H9 (cell line): ENCODE measurements at regions not wholly inside any gene's neighbourhood (a gene's known extent, or its start where the extent isn't known, plus 50 kb on each side); places are given as distances from the start of the nearest gene placed in this dataset.

Experiments used
- DNase-seq: peaks from one replicate; pipeline ENCODE4 v3.0.0-alpha.2; 2017
- H2AFZ ChIP-seq: one replicate; pipeline ENCODE4 v1.6.1; 2013; ENCODE audit warnings: mild to moderate bottlenecking, low read length, control low read depth, moderate library complexity
- H2AK5ac ChIP-seq: 2 replicates; pipeline ENCODE4 v1.6.1; 2013; ENCODE audit warnings: low read length, control low read depth, mixed read lengths; ENCODE audit not compliant: insufficient read length
- H2BK120ac ChIP-seq: one replicate; pipeline ENCODE4 v1.6.1; 2013; ENCODE audit warnings: low read depth, mild to moderate bottlenecking, low read length, control low read depth, inconsistent platforms; ENCODE audit not compliant: poor library complexity, severe bottlenecking
- H2BK12ac ChIP-seq: 2 replicates; pipeline ENCODE4 v1.6.1; 2013; ENCODE audit warnings: low read length, control low read depth, mixed read lengths, low read depth; ENCODE audit not compliant: insufficient read length
- H2BK15ac ChIP-seq: 2 replicates; pipeline ENCODE4 v1.6.1; 2013; ENCODE audit warnings: low read depth, low read length, control low read depth
- H2BK20ac ChIP-seq: one replicate; pipeline ENCODE4 v1.6.1; 2013; ENCODE audit warnings: low read depth, mild to moderate bottlenecking, low read length, control low read depth, inconsistent platforms; ENCODE audit not compliant: poor library complexity, severe bottlenecking
- H2BK5ac ChIP-seq: 2 replicates; pipeline ENCODE4 v1.6.1; 2013; ENCODE audit warnings: low read length, control low read depth, mixed read lengths; ENCODE audit not compliant: insufficient read length
- H3K14ac ChIP-seq: 2 replicates; pipeline ENCODE4 v1.6.1; 2013; ENCODE audit warnings: low read length, control low read depth; ENCODE audit not compliant: insufficient read depth
- H3K18ac ChIP-seq: 2 replicates; pipeline ENCODE4 v1.6.1; 2013; ENCODE audit warnings: low read depth, mild to moderate bottlenecking, mixed read lengths, low read length, control low read depth; ENCODE audit not compliant: insufficient read length
- H3K23ac ChIP-seq: 2 replicates; pipeline ENCODE4 v1.6.1; 2013; ENCODE audit warnings: low read length, control low read depth, mixed read lengths, low read depth; ENCODE audit not compliant: insufficient read length
- H3K23me2 ChIP-seq: 2 replicates; pipeline ENCODE4 v1.6.1; 2013; ENCODE audit warnings: low read depth, mild to moderate bottlenecking, mixed read lengths, low read length, control low read depth; ENCODE audit not compliant: insufficient read length, poor library complexity, severe bottlenecking
- H3K27ac ChIP-seq: 2 replicates; pipeline ENCODE4 v1.5.1; 2013; ENCODE audit warnings: low read length, control low read depth, mixed read lengths, low read depth; ENCODE audit not compliant: insufficient read length
- H3K27me3 ChIP-seq: 2 replicates; pipeline ENCODE4 v1.6.1; 2013; ENCODE audit warnings: low read length, control low read depth, inconsistent platforms; ENCODE audit not compliant: insufficient read depth
- H3K4ac ChIP-seq: 2 replicates; pipeline ENCODE4 v1.6.1; 2013; ENCODE audit warnings: low read depth, mild to moderate bottlenecking, control low read depth, inconsistent platforms, low read length, moderate library complexity
- H3K4me1 ChIP-seq: 2 replicates; pipeline ENCODE4 v1.6.1; 2013; ENCODE audit warnings: low read length, control low read depth, inconsistent platforms; ENCODE audit not compliant: insufficient read depth
- H3K4me2 ChIP-seq: 2 replicates; pipeline ENCODE4 v1.6.1; 2013; ENCODE audit warnings: low read length, control low read depth, mixed read lengths; ENCODE audit not compliant: insufficient read length, insufficient read depth
- H3K56ac ChIP-seq: 2 replicates; pipeline ENCODE4 v1.6.1; 2013; ENCODE audit warnings: low read depth, mild to moderate bottlenecking, mixed read lengths, low read length, control low read depth; ENCODE audit not compliant: insufficient read length
- H3K79me1 ChIP-seq: 2 replicates; pipeline ENCODE4 v1.6.1; 2013; ENCODE audit warnings: low read depth, mild to moderate bottlenecking, moderate library complexity, low read length, control low read depth, inconsistent platforms; ENCODE audit not compliant: insufficient read depth, poor library complexity, severe bottlenecking
- H3K79me2 ChIP-seq: 2 replicates; pipeline ENCODE4 v1.6.1; 2013; ENCODE audit warnings: low read length, control low read depth, inconsistent platforms; ENCODE audit not compliant: insufficient read depth
- H3K9ac ChIP-seq: 2 replicates; pipeline ENCODE4 v1.6.1; 2013; ENCODE audit warnings: low read length, control low read depth, mixed read lengths; ENCODE audit not compliant: insufficient read length; ENCODE audit errors: extremely low read depth
- H3K9me3 ChIP-seq: one replicate; pipeline ENCODE4 v1.6.1; 2013; ENCODE audit warnings: low read depth, low read length, inconsistent platforms; ENCODE audit not compliant: control insufficient read depth
- H3T11ph ChIP-seq: one replicate; pipeline ENCODE4 v1.6.1; 2013; ENCODE audit warnings: mild to moderate bottlenecking, low read length, control low read depth, inconsistent platforms
- H4K20me1 ChIP-seq: one replicate; pipeline ENCODE4 v1.6.1; 2013; ENCODE audit not compliant: control insufficient read depth, insufficient read length, insufficient read depth
- H4K5ac ChIP-seq: 2 replicates; pipeline ENCODE4 v1.6.1; 2013; ENCODE audit warnings: low read depth, mild to moderate bottlenecking, mixed read lengths, low read length, control low read depth; ENCODE audit not compliant: insufficient read length
- H4K8ac ChIP-seq: replicated peaks from 2 replicates; pipeline ENCODE4 v1.6.1; 2013; ENCODE audit warnings: low read length, control low read depth, mixed read lengths, low read depth; ENCODE audit not compliant: insufficient read length
- H4K91ac ChIP-seq: 2 replicates; pipeline ENCODE4 v1.6.1; 2013; ENCODE audit warnings: low read depth, mild to moderate bottlenecking, moderate library complexity, mixed read lengths, low read length, control low read depth; ENCODE audit not compliant: insufficient read length
- H3K27ac Mint-ChIP-seq, 3 experiments: 2 replicates in 2 of 3; 3 replicates in 1 of 3; pipeline ENCODE4 v1.8.0; 2020 to 2021; ENCODE audit warnings: mixed read lengths in 3 of 3, mild to moderate bottlenecking in 1 of 3, moderate library complexity in 1 of 3
- H3K27me3 Mint-ChIP-seq: 2 replicates; pipeline ENCODE4 v1.8.0; 2021; ENCODE audit warnings: low read depth, mild to moderate bottlenecking, moderate library complexity, mixed read lengths
- H3K36me3 Mint-ChIP-seq, 3 experiments: 2 replicates in 2 of 3; 3 replicates in 1 of 3; pipeline ENCODE4 v1.8.0; 2020 to 2021; ENCODE audit warnings: low read depth in 3 of 3, mixed read lengths in 3 of 3; ENCODE audit not compliant: insufficient read depth in 1 of 3
- H3K4me1 Mint-ChIP-seq, 2 experiments: 2 replicates each; pipeline ENCODE4 v1.8.0; 2020; ENCODE audit warnings: mixed read lengths in 2 of 2
- H3K4me3 Mint-ChIP-seq, 2 experiments: 2 replicates in 1 of 2; 3 replicates in 1 of 2; pipeline ENCODE4 v1.8.0; 2020 to 2021; ENCODE audit warnings: mild to moderate bottlenecking in 2 of 2, mixed read lengths in 2 of 2, moderate library complexity in 1 of 2
- H3K9me3 Mint-ChIP-seq, 2 experiments: 2 replicates in 1 of 2; 3 replicates in 1 of 2; pipeline ENCODE4 v1.8.0; 2020; ENCODE audit warnings: mild to moderate bottlenecking in 2 of 2, mixed read lengths in 2 of 2, moderate library complexity in 1 of 2
- WGBS: extraction: QIAGEN DNeasy Blood & Tissue Kit; methylation state at CpG from one replicate; pipeline ENCODE4 v1.1.7; 2013; ENCODE audit warnings: missing lambda C conversion rate, low lambda C conversion rate, mixed read lengths; ENCODE audit not compliant: insufficient read length; ENCODE audit errors: extremely low coverage; 5-methylcytosine and 5-hydroxymethylcytosine counted together
- TF ChIP-seq, protein P1 (sequence below): fragments of 200-600 bp; sonication (generic); conservative IDR thresholded peaks from 3 replicates; pipeline ENCODE4 v1.8.0; 2021; ENCODE audit warnings: antibody characterized with exemption, mild to moderate bottlenecking

GRCh38 chr17:77794846-77795245 is 163.7 kb upstream of the TNRC6C start:
- H3K4me1 Mint-ChIP-seq = peaks cover 19 to 25% of the 10 kb centered on the region in 2 experiments
- Histone ChIP-seq H3K79me1 (no peaks in the 10 kb centered on the region), H3K18ac (no peak overlapping the region), H4K8ac (no peak overlapping the region), H3K14ac (peak overlapping the region; percentile 16; the same call in 1 of the 2 replicates), H3K4me2 (no peak overlapping the region), H3K27me3 (peaks cover 4% of the 10 kb centered on the region; the same call in 1 of the 2 replicates), H3K23me2 (no peaks in the 10 kb centered on the region), H2AFZ (no peak overlapping the region), H4K5ac (no peak overlapping the region), H4K91ac (no peak overlapping the region), H3K9ac (no peak overlapping the region), H3T11ph (no peak overlapping the region), H3K23ac (no peak overlapping the region), H3K4ac (no peak overlapping the region), H3K27ac (no peak overlapping the region), H2BK120ac (no peak overlapping the region), H2BK20ac (no peak overlapping the region), H4K20me1 (no peaks in the 10 kb centered on the region), H3K79me2 (no peaks in the 10 kb centered on the region), H2BK5ac (no peak overlapping the region), H2AK5ac (no peak overlapping the region), H2BK15ac (no peak overlapping the region), H3K4me1 (peaks cover 4% of the 10 kb centered on the region; the same call in 1 of the 2 replicates), H3K9me3 (no peaks in the 10 kb centered on the region), H3K56ac (no peak overlapping the region), H2BK12ac (no peak overlapping the region)
- no peak overlapping the region for H3K4me3 Mint-ChIP-seq
- no peak for DNase-seq
- no peaks in the 10 kb centered on the region for H3K36me3 Mint-ChIP-seq
- WGBS = no CpG with 5 or more reads among the region's 6 CpGs
- H3K9me3 Mint-ChIP-seq = no peaks in the 10 kb centered on the region
- TF ChIP-seq, protein P1, sequence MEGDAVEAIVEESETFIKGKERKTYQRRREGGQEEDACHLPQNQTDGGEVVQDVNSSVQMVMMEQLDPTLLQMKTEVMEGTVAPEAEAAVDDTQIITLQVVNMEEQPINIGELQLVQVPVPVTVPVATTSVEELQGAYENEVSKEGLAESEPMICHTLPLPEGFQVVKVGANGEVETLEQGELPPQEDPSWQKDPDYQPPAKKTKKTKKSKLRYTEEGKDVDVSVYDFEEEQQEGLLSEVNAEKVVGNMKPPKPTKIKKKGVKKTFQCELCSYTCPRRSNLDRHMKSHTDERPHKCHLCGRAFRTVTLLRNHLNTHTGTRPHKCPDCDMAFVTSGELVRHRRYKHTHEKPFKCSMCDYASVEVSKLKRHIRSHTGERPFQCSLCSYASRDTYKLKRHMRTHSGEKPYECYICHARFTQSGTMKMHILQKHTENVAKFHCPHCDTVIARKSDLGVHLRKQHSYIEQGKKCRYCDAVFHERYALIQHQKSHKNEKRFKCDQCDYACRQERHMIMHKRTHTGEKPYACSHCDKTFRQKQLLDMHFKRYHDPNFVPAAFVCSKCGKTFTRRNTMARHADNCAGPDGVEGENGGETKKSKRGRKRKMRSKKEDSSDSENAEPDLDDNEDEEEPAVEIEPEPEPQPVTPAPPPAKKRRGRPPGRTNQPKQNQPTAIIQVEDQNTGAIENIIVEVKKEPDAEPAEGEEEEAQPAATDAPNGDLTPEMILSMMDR = no peak
- peak overlapping the region in 1 of 3 experiments; percentile 5; a peak in 1 of 7 replicates for H3K27ac Mint-ChIP-seq
- H3K27me3 Mint-ChIP-seq = peaks cover 71% of the 10 kb centered on the region
